Neural cell (in vitro differentiated cells): ENCODE measurements at regions not wholly inside any gene's neighbourhood (a gene's known extent, or its start where the extent isn't known, plus 50 kb on each side); places are given as distances from the start of the nearest gene placed in this dataset.

ENCODE experiments used
- EZH2 ChIP-seq: fragments of 200-600, 300-800 bp; shearing (Covaris generic), sonication (generic); IDR thresholded peaks from 2 replicates; pipeline ENCODE4 v1.6.1; 2014; ENCODE audit warnings: antibody characterized with exemption, low read length, borderline replicate concordance, mild to moderate bottlenecking; ENCODE audit not compliant: insufficient read depth, poor library complexity, severe bottlenecking
- MXI1 ChIP-seq: fragments of 450-650 bp; conservative IDR thresholded peaks from 2 replicates; pipeline ENCODE4 v1.6.1; 2014; ENCODE audit warnings: antibody characterized with exemption, mild to moderate bottlenecking; ENCODE audit not compliant: poor library complexity, severe bottlenecking
- RAD21 ChIP-seq: fragments of 450-650 bp; conservative IDR thresholded peaks from 2 replicates; pipeline ENCODE4 v1.6.1; 2014; ENCODE audit warnings: antibody characterized with exemption, mild to moderate bottlenecking, moderate library complexity
- TAF1 ChIP-seq: IDR thresholded peaks from 2 replicates; pipeline ENCODE4 v1.6.1; 2012; ENCODE audit warnings: low read depth
- TF ChIP-seq, protein P1 (sequence below): fragments of 450-650 bp; IDR thresholded peaks from 2 replicates; pipeline ENCODE4 v1.5.1; 2014; ENCODE audit warnings: antibody characterized with exemption, mild to moderate bottlenecking, moderate library complexity; ENCODE audit not compliant: poor library complexity, severe bottlenecking

DNA sequence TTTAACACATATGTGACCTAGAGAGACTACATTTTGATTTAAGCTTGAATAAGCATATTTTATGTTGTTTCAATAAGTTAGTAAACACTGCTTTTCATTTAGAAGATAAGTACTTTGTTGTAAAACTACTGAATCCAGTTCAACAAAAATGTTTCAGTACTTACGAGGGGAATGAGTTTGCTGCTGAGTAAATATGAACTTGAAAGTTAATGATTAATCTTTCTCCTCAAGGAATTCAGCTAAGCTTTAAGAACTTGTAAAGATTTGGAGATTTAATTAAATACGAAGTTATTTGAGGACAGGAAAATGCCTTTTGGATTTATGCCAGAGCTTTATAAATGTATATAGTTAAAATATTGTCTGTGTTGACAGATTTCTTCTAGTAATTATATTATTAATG, 933.0 kb upstream of the LCORL start:
- no peak for TF ChIP-seq MXI1
- no peak for TF ChIP-seq RAD21
- TF ChIP-seq, protein P1, sequence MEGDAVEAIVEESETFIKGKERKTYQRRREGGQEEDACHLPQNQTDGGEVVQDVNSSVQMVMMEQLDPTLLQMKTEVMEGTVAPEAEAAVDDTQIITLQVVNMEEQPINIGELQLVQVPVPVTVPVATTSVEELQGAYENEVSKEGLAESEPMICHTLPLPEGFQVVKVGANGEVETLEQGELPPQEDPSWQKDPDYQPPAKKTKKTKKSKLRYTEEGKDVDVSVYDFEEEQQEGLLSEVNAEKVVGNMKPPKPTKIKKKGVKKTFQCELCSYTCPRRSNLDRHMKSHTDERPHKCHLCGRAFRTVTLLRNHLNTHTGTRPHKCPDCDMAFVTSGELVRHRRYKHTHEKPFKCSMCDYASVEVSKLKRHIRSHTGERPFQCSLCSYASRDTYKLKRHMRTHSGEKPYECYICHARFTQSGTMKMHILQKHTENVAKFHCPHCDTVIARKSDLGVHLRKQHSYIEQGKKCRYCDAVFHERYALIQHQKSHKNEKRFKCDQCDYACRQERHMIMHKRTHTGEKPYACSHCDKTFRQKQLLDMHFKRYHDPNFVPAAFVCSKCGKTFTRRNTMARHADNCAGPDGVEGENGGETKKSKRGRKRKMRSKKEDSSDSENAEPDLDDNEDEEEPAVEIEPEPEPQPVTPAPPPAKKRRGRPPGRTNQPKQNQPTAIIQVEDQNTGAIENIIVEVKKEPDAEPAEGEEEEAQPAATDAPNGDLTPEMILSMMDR: no peak
- no peak for TF ChIP-seq TAF1
- TF ChIP-seq EZH2: no peak
